IMR-90 (cell line): ENCODE measurements at regions not wholly inside any gene's neighbourhood (a gene's known extent, or its start where the extent isn't known, plus 50 kb on each side); places are given as distances from the start of the nearest gene placed in this dataset.

ENCODE experiments used
- ATAC-seq: fragments of 200-7000 bp; cut with Tn5 transposase; 2 replicates; pipeline ENCODE4 v1.9.1; 2020; ENCODE audit warnings: low read depth, mild to moderate bottlenecking, moderate library complexity
- BruUV-seq: library from RNA; stranded (reverse); fragments of 400-500 nt; replicated peaks from 2 replicates; lab custom pipeline; 2021; lab: Mats Ljungman, UMichigan
- CTCF ChIA-PET: fragments of 300-600 bp; formaldehyde crosslinking; extraction: SDS; loops from one replicate; lab custom pipeline; 2021; ENCODE audit warnings: antibody characterized with exemption; lab: Yijun Ruan, JAX
- POLR2A ChIA-PET: fragments of 300-600 bp; sonication (Branson Sonifier 250); formaldehyde crosslinking; loops from one replicate; lab custom pipeline; 2022; ENCODE audit warnings: antibody characterized with exemption; ENCODE audit not compliant: unreplicated experiment; lab: Charles Lee
- DNase-seq: peaks from one replicate; pipeline ENCODE4 v3.0.0; 2013
- H2AFZ ChIP-seq: replicated peaks from 2 replicates; pipeline ENCODE3; 2013; ENCODE audit warnings: low read length, mild to moderate bottlenecking; ENCODE audit not compliant: poor library complexity
- H2AK5ac ChIP-seq: 2 replicates; pipeline ENCODE4 v1.6.1; 2013; ENCODE audit warnings: low read depth, low read length, inconsistent platforms
- H2AK9ac ChIP-seq: replicated peaks from 2 replicates; pipeline ENCODE3; 2013; ENCODE audit warnings: mild to moderate bottlenecking, low read depth, low read length, moderate library complexity; ENCODE audit not compliant: poor library complexity
- H2BK120ac ChIP-seq: 2 replicates; pipeline ENCODE4 v1.6.1; 2013; ENCODE audit warnings: low read depth, low read length, inconsistent platforms
- H2BK15ac ChIP-seq: 3 replicates; pipeline ENCODE4 v1.6.1; 2013; ENCODE audit warnings: low read depth, low read length, inconsistent platforms
- H2BK20ac ChIP-seq: 2 replicates; pipeline ENCODE4 v1.6.1; 2013; ENCODE audit warnings: low read depth, mild to moderate bottlenecking, inconsistent platforms, low read length, moderate library complexity
- H2BK5ac ChIP-seq: 2 replicates; pipeline ENCODE4 v1.6.1; 2013; ENCODE audit warnings: mild to moderate bottlenecking, low read depth, low read length, inconsistent platforms; ENCODE audit not compliant: poor library complexity, severe bottlenecking
- H3K14ac ChIP-seq: replicated peaks from 2 replicates; pipeline ENCODE4 v1.6.1; 2013; ENCODE audit warnings: low read depth, low read length, inconsistent platforms
- H3K18ac ChIP-seq: 2 replicates; pipeline ENCODE4 v1.6.1; 2013; ENCODE audit warnings: low read depth, low read length, control low read depth
- H3K23ac ChIP-seq: 2 replicates; pipeline ENCODE4 v1.6.1; 2013; ENCODE audit warnings: low read depth, low read length, inconsistent platforms
- H3K27ac ChIP-seq: 2 replicates; pipeline ENCODE4 v1.5.1; 2013; ENCODE audit warnings: mild to moderate bottlenecking, control low read depth, low read length; ENCODE audit not compliant: insufficient read depth
- H3K27me3 ChIP-seq: 2 replicates; pipeline ENCODE4 v1.6.1; 2013; ENCODE audit warnings: low read length; ENCODE audit not compliant: control insufficient read depth, insufficient read depth
- H3K36me3 ChIP-seq: 2 replicates; pipeline ENCODE4 v1.6.1; 2013; ENCODE audit warnings: low read length, mixed read lengths; ENCODE audit not compliant: control insufficient read depth, insufficient read depth
- H3K4ac ChIP-seq: 2 replicates; pipeline ENCODE4 v1.6.1; 2013; ENCODE audit warnings: low read depth, low read length, inconsistent platforms
- H3K4me1 ChIP-seq: 2 replicates; pipeline ENCODE4 v1.6.1; 2013; ENCODE audit warnings: low read length, mixed read lengths; ENCODE audit not compliant: control insufficient read depth, insufficient read depth
- H3K4me2 ChIP-seq: 2 replicates; pipeline ENCODE4 v1.6.1; 2013; ENCODE audit warnings: low read depth, mild to moderate bottlenecking, control low read depth, low read length, moderate library complexity
- H3K4me3 ChIP-seq: 2 replicates; pipeline ENCODE4 v1.5.1; 2013; ENCODE audit warnings: low read depth, mild to moderate bottlenecking, control low read depth, low read length, moderate library complexity; ENCODE audit not compliant: insufficient read depth
- H3K56ac ChIP-seq: 2 replicates; pipeline ENCODE4 v1.6.1; 2013; ENCODE audit warnings: low read length, inconsistent platforms; ENCODE audit not compliant: insufficient read depth; ENCODE audit errors: extremely low read depth
- H3K79me1 ChIP-seq, 2 experiments: 2 replicates each; pipeline ENCODE4 v1.6.1; 2013; ENCODE audit warnings: low read length in 2 of 2, inconsistent platforms in 1 of 2, low read depth in 1 of 2
- H3K9ac ChIP-seq: 2 replicates; pipeline ENCODE4 v1.6.1; 2013; ENCODE audit warnings: low read depth, low read length, control low read depth
- H3K9me1 ChIP-seq: 2 replicates; pipeline ENCODE4 v1.6.1; 2013; ENCODE audit warnings: low read length, inconsistent platforms; ENCODE audit not compliant: insufficient read depth
- H3K9me3 ChIP-seq: 2 replicates; pipeline ENCODE4 v1.6.1; 2013; ENCODE audit warnings: low read length; ENCODE audit not compliant: control insufficient read depth, insufficient read depth
- H4K20me1 ChIP-seq: 2 replicates; pipeline ENCODE4 v1.6.1; 2013; ENCODE audit warnings: low read length, inconsistent platforms; ENCODE audit not compliant: insufficient read depth
- H4K5ac ChIP-seq: 2 replicates; pipeline ENCODE4 v1.6.1; 2013; ENCODE audit warnings: mild to moderate bottlenecking, low read depth, low read length, control low read depth
- H4K8ac ChIP-seq, 2 experiments: 2 replicates each; pipeline ENCODE4 v1.6.1; 2013; ENCODE audit warnings: low read depth in 2 of 2, low read length in 2 of 2, control low read depth in 1 of 2, inconsistent platforms in 1 of 2
- H4K91ac ChIP-seq: 2 replicates; pipeline ENCODE4 v1.6.1; 2013; ENCODE audit warnings: low read depth, low read length, inconsistent platforms; ENCODE audit not compliant: insufficient read depth
- BHLHE40 ChIP-seq: fragments of 150-350 bp; IDR thresholded peaks from 2 replicates; pipeline ENCODE4 v1.6.1; 2016; ENCODE audit warnings: mild to moderate bottlenecking, low read depth, low read length
- CEBPB ChIP-seq: IDR thresholded peaks from 2 replicates; pipeline ENCODE4 v1.6.1; 2012; ENCODE audit warnings: low read depth, low read length, improper control_type of control experiment
- CHD1 ChIP-seq: IDR thresholded peaks from 2 replicates; pipeline ENCODE4 v1.6.1; 2012; ENCODE audit warnings: low read depth, low read length, improper control_type of control experiment
- FOS ChIP-seq: fragments of 150-350 bp; IDR thresholded peaks from 2 replicates; pipeline ENCODE4 v1.6.1; 2016; ENCODE audit warnings: low read depth, low read length
- MAZ ChIP-seq: IDR thresholded peaks from 2 replicates; pipeline ENCODE4 v1.6.1; 2012; ENCODE audit warnings: low read depth, mild to moderate bottlenecking, low read length, improper control_type of control experiment, moderate library complexity, borderline replicate concordance
- NFE2L2 ChIP-seq: fragments of 150-350 bp; IDR thresholded peaks from 2 replicates; pipeline ENCODE4 v1.6.1; 2016; ENCODE audit warnings: low read depth, mild to moderate bottlenecking, low read length
- POLR2A ChIP-seq: IDR thresholded peaks from 2 replicates; pipeline ENCODE4 v1.6.1; 2012; ENCODE audit warnings: mild to moderate bottlenecking, low read depth, low read length
- RAD21 ChIP-seq: IDR thresholded peaks from 2 replicates; pipeline ENCODE4 v1.6.1; 2012; ENCODE audit warnings: low read length, improper control_type of control experiment
- RCOR1 ChIP-seq: IDR thresholded peaks from 2 replicates; pipeline ENCODE4 v1.6.1; 2012; ENCODE audit warnings: mild to moderate bottlenecking, low read length, improper control_type of control experiment; ENCODE audit not compliant: insufficient replicate concordance
- RFX5 ChIP-seq: IDR thresholded peaks from 2 replicates; pipeline ENCODE4 v1.8.0; 2012; ENCODE audit warnings: low read depth, mild to moderate bottlenecking, low read length, moderate library complexity
- SMC3 ChIP-seq: fragments of 150-350 bp; IDR thresholded peaks from 2 replicates; pipeline ENCODE4 v1.6.1; 2016; ENCODE audit warnings: low read depth, mild to moderate bottlenecking, antibody characterized with exemption, low read length, moderate library complexity
- WGBS, 2 experiments: methylation state at CpG; one replicate each; pipeline versions ENCODE4 v1.1.5 to v1.1.7; 2013; ENCODE audit warnings: missing lambda C conversion rate in 2 of 2; ENCODE audit not compliant: insufficient read length in 1 of 2; ENCODE audit errors: extremely low coverage in 2 of 2; 5-methylcytosine and 5-hydroxymethylcytosine counted together
- dilution Hi-C: fragments of 300-500 bp; cut with HindIII; formaldehyde crosslinking; loops from one replicate; pipeline ENCODE4 v1.14.3; 2018; ENCODE audit warnings: low sequenced_read_pairs; ENCODE audit not compliant: unreplicated experiment
- in situ Hi-C: fragments of 300-500 bp; cut with MboI; formaldehyde crosslinking; loops from 3 replicates; pipeline ENCODE4 v1.14.3; 2019; ENCODE audit warnings: low sequenced_read_pairs, inconsistent platforms, mixed read lengths
- intact Hi-C: fragments of 100-400 bp; cut with micrococcal nuclease; formaldehyde crosslinking; loops from 2 replicates; pipeline ENCODE4 v1.10.0; 2022
- TF ChIP-seq, protein P1 (sequence below): conservative IDR thresholded peaks from 2 replicates; pipeline ENCODE4 v1.5.1; 2012; ENCODE audit warnings: mild to moderate bottlenecking, low read depth, low read length, improper control_type of control experiment

DNA sequence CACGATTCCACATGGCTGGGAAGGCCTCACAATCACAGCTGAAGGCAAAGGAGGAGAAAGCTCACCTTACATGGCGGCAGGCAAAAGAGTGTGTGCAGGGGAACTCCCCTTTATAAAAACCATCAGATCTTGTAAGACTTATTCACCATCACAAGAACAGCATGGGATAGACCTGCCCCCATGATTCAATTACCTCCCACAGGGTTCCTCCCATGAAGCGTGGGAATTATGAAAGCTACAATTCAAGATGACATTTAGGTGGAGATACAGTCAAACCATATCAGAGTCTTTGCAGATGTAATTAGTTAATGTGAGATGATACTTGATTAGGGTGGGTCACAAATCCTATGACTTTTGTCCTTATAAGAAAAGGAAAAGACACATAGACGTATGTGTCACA lies 688.9 kb downstream of the GBE1 start:
- H3K4me2 ChIP-seq = no peak overlapping the region
- peaks cover 2% of the 10 kb centered on the region; the same call in 1 of the 2 replicates for H3K9me3 ChIP-seq
- H3K9me1 ChIP-seq = no peaks in the 10 kb centered on the region
- H3K36me3 ChIP-seq = no peaks in the 10 kb centered on the region
- no peak overlapping the region for H3K18ac ChIP-seq
- no peak overlapping the region for H2AK9ac ChIP-seq
- H3K9ac ChIP-seq = no peak overlapping the region
- H2AFZ ChIP-seq = no peak overlapping the region
- no peak overlapping the region for H4K91ac ChIP-seq
- no peaks in the 10 kb centered on the region for H3K27me3 ChIP-seq
- DNase-seq = no peak
- H3K4me1 ChIP-seq = no peaks in the 10 kb centered on the region
- H2BK5ac ChIP-seq = no peak overlapping the region
- no peak overlapping the region for H4K8ac ChIP-seq
- BruUV-seq = no TSS peak
- intact Hi-C loops (no loop called here), in situ Hi-C loops (loop anchor here (25.0 kb wide), 1 partner anchor 110 kb away; no protein-coding TSS in a partner anchor), dilution Hi-C loops (no loop called here)
- CTCF ChIA-PET = no interaction called here
- WGBS, 2 experiments = no CpG with 5 or more reads among the region's 4 CpGs
- H3K23ac ChIP-seq = no peak overlapping the region
- H2BK20ac ChIP-seq = no peak overlapping the region
- POLR2A ChIA-PET = no interaction called here
- no peaks in the 10 kb centered on the region for H4K20me1 ChIP-seq
- no peak overlapping the region for H3K4me3 ChIP-seq
- H2BK120ac ChIP-seq = no peak overlapping the region
- no peak overlapping the region for H2AK5ac ChIP-seq
- no peak overlapping the region for H3K14ac ChIP-seq
- H2BK15ac ChIP-seq = no peak overlapping the region
- no peak for ATAC-seq
- no peak overlapping the region for H3K56ac ChIP-seq
- H3K27ac ChIP-seq = no peak overlapping the region
- no peak overlapping the region for H3K4ac ChIP-seq
- H3K79me1 ChIP-seq = no peaks in the 10 kb centered on the region
- no peak overlapping the region for H4K5ac ChIP-seq
- TF ChIP-seq FOS (no peak), SMC3 (no peak), CEBPB (no peak), RCOR1 (no peak), CHD1 (no peak), MAZ (no peak), RFX5 (no peak), BHLHE40 (no peak), RAD21 (no peak), NFE2L2 (no peak), POLR2A (no peak)
- TF ChIP-seq, protein P1, sequence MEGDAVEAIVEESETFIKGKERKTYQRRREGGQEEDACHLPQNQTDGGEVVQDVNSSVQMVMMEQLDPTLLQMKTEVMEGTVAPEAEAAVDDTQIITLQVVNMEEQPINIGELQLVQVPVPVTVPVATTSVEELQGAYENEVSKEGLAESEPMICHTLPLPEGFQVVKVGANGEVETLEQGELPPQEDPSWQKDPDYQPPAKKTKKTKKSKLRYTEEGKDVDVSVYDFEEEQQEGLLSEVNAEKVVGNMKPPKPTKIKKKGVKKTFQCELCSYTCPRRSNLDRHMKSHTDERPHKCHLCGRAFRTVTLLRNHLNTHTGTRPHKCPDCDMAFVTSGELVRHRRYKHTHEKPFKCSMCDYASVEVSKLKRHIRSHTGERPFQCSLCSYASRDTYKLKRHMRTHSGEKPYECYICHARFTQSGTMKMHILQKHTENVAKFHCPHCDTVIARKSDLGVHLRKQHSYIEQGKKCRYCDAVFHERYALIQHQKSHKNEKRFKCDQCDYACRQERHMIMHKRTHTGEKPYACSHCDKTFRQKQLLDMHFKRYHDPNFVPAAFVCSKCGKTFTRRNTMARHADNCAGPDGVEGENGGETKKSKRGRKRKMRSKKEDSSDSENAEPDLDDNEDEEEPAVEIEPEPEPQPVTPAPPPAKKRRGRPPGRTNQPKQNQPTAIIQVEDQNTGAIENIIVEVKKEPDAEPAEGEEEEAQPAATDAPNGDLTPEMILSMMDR = no peak
